ENCODE measurements at regions not wholly inside any gene's neighbourhood (a gene's known extent, or its start where the extent isn't known, plus 50 kb on each side); places are given as distances from the start of the nearest gene placed in this dataset.

DNA sequence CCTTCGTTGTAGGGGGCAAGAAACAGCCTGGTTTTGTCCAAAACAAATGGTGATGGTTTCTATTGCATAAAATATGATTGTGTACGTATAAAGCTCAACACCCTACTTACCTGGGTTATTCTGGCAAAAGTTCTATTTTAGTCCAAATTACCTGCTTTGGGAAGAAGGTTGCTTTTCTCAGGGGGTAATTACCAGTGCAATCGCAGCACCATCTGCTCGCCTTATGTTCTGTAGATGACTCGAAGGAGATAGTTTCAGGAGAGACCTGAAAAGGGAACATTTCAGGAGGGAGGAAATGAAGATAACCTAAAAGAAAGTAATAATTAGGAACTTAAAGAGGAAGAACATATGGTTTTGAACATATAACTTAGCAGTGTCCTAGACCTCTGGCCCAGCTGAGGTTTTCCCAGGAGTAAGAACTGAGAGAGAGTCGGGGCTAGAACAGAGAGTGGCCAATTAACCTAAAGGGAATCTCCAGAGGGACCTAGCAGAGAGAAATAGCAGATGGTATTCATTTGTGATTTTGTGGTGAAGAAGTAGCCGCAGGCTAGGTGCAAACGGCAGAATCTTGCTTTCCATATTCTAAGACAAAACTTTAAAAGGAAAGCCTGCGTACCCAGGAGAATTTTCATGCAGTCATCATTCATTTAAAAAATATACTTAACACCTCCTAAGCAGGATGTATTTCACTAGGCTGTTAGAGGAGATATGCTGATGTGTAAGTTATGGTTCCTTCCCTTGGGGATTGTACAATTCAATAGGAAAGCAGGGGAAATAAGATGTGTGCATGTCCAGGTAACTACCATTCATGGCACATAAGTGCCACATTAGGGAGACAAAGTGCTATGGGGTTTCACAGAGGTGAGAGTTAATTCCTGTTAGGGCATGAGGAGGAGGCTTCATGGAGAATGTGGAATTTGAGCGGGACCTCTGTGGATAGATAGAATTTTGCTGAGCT lies 113.0 kb upstream of the SLC10A2 start:
- no peak for DNase-seq

GRCh38 chr13:103174966-103175365 lies 108.7 kb upstream of the SLC10A2 start:
- no peak for DNase-seq

GRCh38 chr13:103168901-103169508 lies 102.8 kb upstream of the SLC10A2 start:
- DNase-seq: no peak

DNA sequence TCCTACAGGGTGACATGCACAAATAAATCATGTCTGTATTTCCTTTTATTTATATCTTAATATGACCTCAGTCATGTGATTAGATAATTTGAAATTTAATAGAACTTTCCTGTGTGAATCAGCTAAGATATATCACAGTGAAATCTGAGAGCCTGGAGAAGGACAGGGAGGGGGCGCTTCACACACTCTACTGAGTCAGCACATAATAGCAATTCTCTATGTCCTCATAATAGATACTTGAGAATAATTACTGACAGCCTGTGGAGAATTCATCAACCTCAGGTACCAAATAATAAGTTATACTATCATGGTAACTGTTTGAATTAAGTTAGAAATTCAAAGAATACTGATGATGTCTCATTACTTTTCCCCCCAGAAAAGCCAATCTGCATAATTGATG lies 98.0 kb upstream of the SLC10A2 start:
- peak; percentile 33 for DNase-seq

DNA sequence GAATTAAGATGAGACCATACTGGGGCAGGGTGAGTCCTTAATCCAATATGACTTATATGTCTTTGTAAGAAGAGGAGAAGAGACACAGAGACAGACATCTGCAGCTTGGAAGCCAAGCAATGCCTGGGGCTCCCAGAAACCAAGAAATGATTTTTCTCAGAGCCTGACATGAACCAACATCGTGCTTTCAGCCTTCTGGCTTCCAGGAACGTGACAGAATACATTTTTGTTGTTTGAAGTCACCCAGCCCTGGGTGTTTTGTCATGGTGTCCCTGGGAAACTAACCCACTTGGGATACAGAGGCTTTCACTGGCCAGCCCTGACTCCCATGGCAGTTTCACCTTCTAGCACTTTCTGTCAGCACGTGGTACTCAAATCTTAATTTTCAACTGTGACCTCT lies 95.3 kb upstream of the SLC10A2 start:
- no peak for DNase-seq

DNA sequence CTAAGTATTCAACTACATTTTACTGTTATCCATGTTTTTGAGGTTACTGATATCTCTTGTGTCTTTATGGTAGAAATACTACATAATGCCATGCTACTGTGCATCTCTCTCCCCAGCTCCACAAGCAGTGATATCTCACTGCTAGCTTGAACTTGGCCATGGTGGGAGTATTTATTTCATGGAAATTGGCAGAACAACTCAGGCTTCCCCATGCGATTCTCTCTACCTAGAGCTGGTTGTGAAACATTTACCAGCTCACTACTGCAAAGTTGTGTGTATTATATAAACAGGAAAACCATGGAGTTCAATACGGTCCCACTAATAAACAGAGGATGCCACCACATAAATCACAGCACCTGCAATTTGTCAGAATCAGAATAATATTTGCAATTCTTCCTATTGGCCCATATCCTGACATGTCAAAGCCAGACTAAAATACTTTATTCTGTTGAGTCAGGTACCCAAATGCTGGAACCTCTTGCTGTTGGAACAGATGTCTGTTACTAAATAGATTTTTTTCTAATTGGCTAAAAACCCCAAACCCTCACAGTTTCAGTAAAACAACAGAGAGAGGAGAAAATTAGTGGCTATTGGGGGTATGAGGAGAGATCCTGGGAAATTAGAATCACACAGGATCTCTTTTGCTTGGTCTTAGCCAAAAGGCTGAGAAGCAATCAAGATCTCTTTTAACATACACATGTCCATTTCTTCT lies 91.4 kb upstream of the SLC10A2 start:
- no peak for DNase-seq

GRCh38 chr13:103157016-103157415 lies 90.8 kb upstream of the SLC10A2 start:
- no peak for DNase-seq

- no peak for DNase-seq
Observed at GRCh38 chr13:103156346-103156998, 90.3 kb upstream of the SLC10A2 start.

GRCh38 chr13:103153466-103153865 lies 87.2 kb upstream of the SLC10A2 start:
- no peak for DNase-seq

DNA sequence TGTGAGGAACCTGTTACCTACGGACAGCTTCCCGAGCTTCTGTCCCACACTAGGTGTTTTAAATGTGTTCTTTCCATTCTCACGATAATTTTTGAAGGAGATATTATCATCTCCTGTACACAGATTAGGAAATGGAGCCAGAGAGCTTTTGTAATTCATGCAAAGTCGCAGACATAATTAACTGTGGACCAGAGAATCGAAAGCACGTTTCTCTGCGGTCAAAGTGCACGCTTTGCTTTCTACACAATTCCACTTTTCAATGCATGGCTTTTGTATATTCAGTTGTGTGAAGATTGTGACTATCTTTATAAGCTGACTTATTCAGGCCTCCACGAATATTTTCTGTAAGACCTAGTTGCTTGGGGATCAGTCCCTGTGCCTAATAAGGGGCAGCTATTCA lies 81.7 kb upstream of the SLC10A2 start:
- DNase-seq: no peak

GRCh38 chr13:103145442-103145841 lies 79.2 kb upstream of the SLC10A2 start:
- no peak for DNase-seq

- DNase-seq: no peak
Observed at GRCh38 chr13:103143432-103143831, 77.2 kb upstream of the SLC10A2 start.

GRCh38 chr13:103142151-103142550 lies 75.9 kb upstream of the SLC10A2 start:
- DNase-seq: no peak

GRCh38 chr13:103140001-103140671 lies 73.9 kb upstream of the SLC10A2 start:
- no peak for DNase-seq

- no peak for DNase-seq
Observed at GRCh38 chr13:103134271-103134670, 68.1 kb upstream of the SLC10A2 start.

- DNase-seq: peak; percentile 26
Observed at GRCh38 chr13:103133556-103133955, 67.3 kb upstream of the SLC10A2 start.

DNA sequence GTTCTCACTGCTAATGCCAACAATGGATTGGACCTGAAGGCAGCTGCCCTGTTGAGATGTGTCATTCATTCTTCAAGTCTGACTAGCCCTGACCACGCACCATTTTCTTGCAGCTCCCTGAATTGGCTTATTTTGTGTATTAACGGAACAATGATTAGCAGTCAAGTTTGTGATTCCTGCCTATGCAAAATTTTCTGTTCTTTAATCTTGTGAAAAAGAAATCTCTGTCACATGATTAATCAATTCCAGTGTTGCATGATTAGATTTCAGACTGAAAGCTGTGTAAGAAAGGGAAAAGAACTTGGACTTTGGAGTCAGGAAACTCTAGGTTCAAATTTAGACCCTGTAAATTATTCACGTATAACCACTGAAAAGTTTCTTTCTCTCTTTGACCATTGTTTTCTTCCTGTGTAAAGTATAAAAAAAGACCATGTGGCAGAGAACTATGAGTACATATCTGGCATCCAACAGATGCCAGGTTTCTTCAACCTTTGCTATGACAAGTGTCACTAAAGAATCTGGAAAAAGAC lies 64.5 kb upstream of the SLC10A2 start:
- DNase-seq: no peak

DNA sequence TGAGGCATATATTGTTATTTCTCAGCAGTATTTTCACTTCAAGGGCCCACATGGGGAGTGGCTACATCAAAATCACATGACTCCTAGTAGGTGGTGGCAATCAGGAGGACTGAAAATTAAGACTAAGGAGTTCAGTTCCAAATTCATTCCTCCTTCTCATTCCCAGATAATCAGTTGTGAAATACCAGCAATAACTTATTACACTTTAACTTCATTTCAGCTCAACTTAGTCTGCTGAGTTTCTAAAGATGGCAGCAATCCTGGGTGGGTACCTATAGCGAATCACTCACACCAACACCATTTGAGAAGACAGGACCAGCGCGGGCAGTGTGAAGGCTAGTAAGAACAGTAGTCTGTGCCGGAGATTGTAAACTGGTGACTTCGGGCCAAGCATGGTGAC lies 63.9 kb upstream of the SLC10A2 start:
- no peak for DNase-seq

Measured in NCI-H1105 (cell line).